ENCODE measurements at regions not wholly inside any gene's neighbourhood (a gene's known extent, or its start where the extent isn't known, plus 50 kb on each side); places are given as distances from the start of the nearest gene placed in this dataset.
"Not testable (repeated sequence)": the region's sequence is repeated elsewhere in the genome, so short reads cannot be mapped to it uniquely, and the experiment has no call there.

- DNase-seq (ENCODE audit: low spot score): peak; percentile 28
Observed at GRCh38 chr1:117754061-117754969, 148.5 kb downstream of the TENT5C start.

- no peak for DNase-seq (ENCODE audit: low spot score)
Observed at GRCh38 chr1:117757668-117758067, 151.8 kb downstream of the TENT5C start.

- peak; percentile 62 for DNase-seq (ENCODE audit: low spot score)
Observed at GRCh38 chr1:117758444-117759316, 152.8 kb downstream of the TENT5C start.

- DNase-seq (ENCODE audit: low spot score): no peak
Observed at GRCh38 chr1:117759535-117759934, 153.7 kb downstream of the TENT5C start.

- DNase-seq (ENCODE audit: low spot score): no peak
Observed at GRCh38 chr1:117760069-117760468, 154.2 kb downstream of the TENT5C start.

- DNase-seq (ENCODE audit: low spot score): no peak
Observed at GRCh38 chr1:117760485-117760884, 154.6 kb downstream of the TENT5C start.

GRCh38 chr1:117767756-117768155 lies 161.7 kb downstream of the GDAP2 start:
- DNase-seq (ENCODE audit: low spot score): not testable (repeated sequence)

GRCh38 chr1:117770981-117771531 lies 158.4 kb downstream of the GDAP2 start:
- DNase-seq (ENCODE audit: low spot score): no peak

GRCh38 chr1:117779364-117779763 lies 150.1 kb downstream of the GDAP2 start:
- no peak for DNase-seq (ENCODE audit: low spot score)

GRCh38 chr1:117780687-117781475 lies 148.5 kb downstream of the GDAP2 start:
- no peak for DNase-seq (ENCODE audit: low spot score)

- no peak for DNase-seq (ENCODE audit: low spot score)
Observed at GRCh38 chr1:117782056-117782455, 147.4 kb downstream of the GDAP2 start.

GRCh38 chr1:117783606-117784396 lies 145.6 kb downstream of the GDAP2 start:
- DNase-seq (ENCODE audit: low spot score): no peak

GRCh38 chr1:117788014-117788413 lies 141.4 kb downstream of the GDAP2 start:
- DNase-seq (ENCODE audit: low spot score): no peak

- no peak for DNase-seq (ENCODE audit: low spot score)
Observed at GRCh38 chr1:117793413-117793812, 136.0 kb downstream of the GDAP2 start.

GRCh38 chr1:117794073-117794472 lies 135.3 kb downstream of the GDAP2 start:
- DNase-seq (ENCODE audit: low spot score): no peak

GRCh38 chr1:117795190-117795589 lies 134.2 kb downstream of the GDAP2 start:
- no peak for DNase-seq (ENCODE audit: low spot score)

GRCh38 chr1:117795792-117796191 lies 133.6 kb downstream of the GDAP2 start:
- no peak for DNase-seq (ENCODE audit: low spot score)

GRCh38 chr1:117796226-117796625 lies 133.2 kb downstream of the GDAP2 start:
- DNase-seq (ENCODE audit: low spot score): no peak

- no peak for DNase-seq (ENCODE audit: low spot score)
Observed at GRCh38 chr1:117798550-117798949, 130.9 kb downstream of the GDAP2 start.

GRCh38 chr1:117802531-117803257 lies 126.7 kb downstream of the GDAP2 start:
- DNase-seq (ENCODE audit: low spot score): no peak

Measured in HuH-7.5 (cell line).